Right renal pelvis (tissue), 4 donors: ENCODE measurements at regions not wholly inside any gene's neighbourhood (a gene's known extent, or its start where the extent isn't known, plus 50 kb on each side); places are given as distances from the start of the nearest gene placed in this dataset.

Experiments used
- DNase-seq, 4 donors: peaks; one replicate each; pipeline ENCODE4 v3.0.0-alpha.2; 2013; ENCODE audit warnings: low read depth in 4 of 4, low spot score in 3 of 4, missing footprints in 1 of 4

DNA sequence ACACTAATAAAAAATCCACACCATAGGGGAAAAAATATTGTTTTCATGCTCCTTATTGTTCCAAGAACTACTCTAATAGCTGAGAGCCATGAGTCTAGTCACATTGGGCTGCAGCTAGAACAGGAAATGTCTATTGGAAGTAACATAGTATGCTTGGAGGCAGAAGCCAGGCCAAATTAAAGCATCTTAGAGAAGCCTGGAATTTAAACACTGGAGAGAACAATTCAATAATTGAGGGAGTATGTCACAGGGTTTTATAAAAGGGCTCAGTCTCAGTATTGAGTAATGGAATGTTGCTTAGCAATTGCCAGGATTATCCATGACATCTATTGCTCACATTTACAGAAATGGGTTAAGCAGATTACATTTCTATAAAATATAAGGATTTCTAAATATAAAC lies 471.3 kb downstream of the LMO4 start:
- no peak for DNase-seq

DNA sequence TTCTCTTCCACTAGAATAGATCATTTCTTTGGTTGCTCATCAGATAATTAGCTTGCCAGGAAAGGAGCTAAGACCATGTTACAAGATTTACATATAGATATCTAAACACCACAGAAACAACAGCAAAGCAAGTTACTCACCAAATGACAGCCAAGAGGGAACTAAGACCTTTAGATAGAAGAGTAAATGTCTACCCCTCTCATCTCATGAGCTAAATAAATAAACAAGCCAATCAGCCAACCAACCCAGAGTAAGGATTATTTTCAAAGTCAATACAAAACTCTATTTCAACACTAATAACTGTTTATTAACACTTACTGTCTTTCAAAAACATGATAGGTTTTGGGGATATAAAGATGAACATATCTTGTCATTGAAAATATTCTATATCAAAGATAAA lies 474.7 kb downstream of the LMO4 start:
- DNase-seq: no peak

DNA sequence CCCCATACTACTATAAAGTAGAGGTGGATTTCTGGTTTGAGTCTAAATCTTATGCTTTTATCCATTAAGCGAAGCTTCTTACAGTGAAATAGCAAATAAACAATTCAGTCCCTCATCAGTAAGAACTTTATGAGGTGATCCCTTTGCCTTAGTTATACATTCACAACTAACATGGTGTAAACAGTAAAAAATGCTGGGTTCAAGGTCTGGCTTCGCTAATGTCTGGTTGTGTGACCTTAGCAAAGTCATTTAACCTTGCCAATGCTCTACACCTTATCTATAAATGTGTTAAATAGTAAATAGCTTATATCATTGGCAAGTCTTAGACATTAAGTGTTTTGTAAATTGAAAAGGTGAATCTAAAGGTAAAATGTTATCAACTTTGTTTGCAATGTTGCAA lies 475.4 kb downstream of the LMO4 start:
- DNase-seq: no peak

DNA sequence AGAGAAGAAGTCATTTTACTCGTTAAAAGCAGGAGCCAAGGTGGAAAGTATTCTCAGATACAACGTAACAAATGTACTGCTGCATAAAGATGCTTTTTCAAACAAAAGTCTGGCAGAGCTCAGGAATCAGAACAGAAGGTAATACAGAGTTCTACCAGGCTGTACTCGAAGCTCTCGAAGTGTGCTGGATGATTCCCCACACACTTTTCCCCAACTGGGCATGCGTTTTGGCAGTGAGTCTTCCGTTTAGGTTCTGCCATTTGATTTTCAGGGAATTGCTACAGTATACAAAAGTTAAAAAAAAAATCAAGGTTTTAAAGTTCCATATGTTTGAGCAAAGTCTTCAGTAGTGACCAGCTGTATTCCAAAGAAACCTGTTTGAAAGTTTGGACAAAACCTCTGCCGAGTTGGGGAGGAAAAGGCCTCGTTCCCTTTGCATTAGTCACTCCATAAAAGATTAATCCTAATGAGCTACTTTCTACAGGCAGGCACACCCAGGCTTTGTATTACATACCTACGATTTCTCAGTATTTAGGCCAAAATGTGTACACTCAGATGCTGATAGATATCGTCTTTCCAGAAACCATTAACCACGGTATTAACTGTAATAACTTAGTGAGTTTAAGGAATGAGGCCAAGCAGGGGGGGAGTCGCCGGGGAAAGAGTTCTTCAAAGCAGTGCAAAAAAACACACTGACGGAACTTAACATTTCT lies 477.1 kb downstream of the LMO4 start:
- DNase-seq: peak in 2 of 4 donors; percentile 52 to 63

DNA sequence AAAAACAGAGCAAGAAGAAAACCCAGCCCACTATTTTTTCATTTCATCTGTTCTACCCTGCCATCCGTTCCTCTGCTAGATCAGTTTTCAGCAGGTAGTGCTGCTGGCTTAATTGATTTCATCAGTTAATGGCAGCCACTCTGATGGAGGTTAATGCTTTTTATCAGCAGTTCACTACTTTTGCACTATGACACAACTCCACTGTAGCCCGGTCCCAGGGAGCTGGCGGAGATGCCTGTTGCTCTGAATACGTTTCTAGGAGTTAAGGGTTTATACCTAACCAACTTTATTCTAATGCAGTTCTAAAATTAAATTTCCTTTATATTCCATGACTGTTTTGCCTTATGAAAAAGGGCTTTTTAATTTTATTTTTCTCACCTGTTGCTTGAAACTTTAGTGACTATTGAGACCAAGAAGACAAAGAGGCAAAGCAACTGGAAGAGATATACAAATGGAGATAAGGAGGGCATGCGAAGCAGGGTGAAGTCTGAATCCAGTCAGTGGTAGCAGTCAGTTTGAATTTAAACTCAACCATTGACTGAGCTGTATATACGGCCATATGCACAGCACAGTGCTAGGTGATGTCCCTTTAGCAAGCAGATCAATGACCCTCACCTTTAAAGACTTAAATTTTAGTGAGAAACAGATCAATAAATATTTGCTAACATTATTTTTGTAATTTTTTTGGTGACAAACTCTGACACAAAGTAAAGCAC lies 477.9 kb downstream of the LMO4 start:
- DNase-seq: no peak

DNA sequence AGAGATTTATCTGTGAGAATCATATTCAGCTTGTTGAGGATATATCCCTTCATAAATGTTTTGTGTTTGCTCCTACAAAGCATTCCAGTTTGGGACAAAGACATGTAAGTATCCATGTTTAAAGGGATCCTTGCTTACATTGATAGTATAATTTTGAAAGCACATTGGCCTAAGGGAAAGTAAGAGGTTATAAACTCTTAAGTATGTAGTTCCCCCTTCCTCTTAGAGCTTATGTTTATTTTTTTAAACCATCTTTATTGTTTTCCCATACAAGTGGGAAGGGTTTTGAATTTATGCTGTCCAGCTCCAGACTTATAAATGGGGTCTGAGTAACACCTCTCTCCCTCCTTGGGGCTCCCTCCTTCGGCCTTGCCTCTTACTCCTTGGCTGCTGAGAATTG lies 481.5 kb downstream of the LMO4 start:
- no peak for DNase-seq

DNA sequence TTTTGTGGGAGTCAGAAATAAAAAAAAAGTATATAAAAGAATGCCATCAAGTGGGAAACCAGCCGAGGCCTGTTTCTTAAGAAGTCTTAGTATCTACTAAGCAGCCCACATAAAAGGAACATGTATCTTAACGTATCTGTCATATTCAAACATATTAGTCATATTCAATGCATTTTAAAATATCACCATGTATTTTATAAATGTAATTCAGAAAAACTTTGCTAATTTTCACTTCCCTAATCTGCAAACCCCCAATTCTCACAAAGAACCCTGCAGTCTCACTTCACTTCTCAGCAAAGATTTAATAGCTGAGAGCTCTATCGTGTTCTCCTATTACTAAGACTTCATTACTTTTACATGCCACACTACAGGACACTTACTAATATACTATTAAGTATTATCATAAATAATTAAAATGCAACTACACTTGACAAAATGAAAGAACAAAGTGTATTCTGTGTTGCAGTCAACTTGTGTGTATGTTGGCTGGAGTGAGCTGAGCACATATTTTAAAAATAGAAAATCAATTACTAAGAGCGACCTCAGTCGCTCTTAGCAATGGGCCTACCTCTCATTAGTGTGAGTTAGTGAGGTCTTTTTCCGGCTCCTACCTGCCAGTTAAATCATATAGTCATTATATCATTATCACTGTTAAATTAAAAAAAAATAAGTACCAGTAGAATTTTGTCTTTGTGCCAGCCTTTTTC lies 484.3 kb downstream of the LMO4 start:
- no peak for DNase-seq

DNA sequence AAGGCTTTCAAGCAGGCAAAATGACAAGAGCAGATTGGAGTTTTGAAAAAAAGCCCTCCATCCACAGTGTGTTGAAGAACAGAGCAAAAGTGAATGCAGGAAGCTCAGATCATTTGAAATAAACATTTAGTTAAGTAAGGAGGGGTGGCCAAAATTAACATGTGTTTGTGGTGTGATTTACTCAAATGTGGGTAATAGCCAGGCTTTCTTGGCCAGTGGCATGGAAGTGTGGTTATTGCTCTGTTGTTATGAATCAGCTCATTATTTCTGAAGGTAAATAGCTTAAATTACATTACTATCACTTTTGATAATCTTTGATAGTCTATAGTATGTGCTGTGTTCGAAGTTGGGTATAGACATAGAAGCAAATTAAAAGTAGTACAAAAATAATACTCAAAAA lies 485.9 kb downstream of the LMO4 start:
- DNase-seq: no peak

DNA sequence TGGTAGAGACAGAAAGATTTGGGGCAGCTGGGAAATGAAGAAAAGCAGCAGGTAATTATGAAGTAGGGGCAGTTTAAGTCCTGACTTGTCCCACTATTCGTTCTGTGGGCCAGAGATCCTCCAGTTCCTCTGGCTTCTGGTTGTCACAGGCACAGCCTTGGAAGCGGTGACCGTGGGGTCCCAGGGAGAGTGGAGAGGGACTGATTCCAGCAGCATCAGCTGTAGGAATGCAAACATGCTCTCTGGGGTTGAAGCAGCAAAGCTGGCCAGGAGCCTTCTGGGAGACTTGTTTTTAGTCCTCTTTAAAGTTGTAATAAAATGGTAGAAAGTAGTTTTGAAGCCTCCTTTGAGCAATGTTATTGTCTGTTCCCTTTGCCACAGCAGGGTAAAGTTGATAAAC lies 488.0 kb downstream of the LMO4 start:
- DNase-seq: no peak

DNA sequence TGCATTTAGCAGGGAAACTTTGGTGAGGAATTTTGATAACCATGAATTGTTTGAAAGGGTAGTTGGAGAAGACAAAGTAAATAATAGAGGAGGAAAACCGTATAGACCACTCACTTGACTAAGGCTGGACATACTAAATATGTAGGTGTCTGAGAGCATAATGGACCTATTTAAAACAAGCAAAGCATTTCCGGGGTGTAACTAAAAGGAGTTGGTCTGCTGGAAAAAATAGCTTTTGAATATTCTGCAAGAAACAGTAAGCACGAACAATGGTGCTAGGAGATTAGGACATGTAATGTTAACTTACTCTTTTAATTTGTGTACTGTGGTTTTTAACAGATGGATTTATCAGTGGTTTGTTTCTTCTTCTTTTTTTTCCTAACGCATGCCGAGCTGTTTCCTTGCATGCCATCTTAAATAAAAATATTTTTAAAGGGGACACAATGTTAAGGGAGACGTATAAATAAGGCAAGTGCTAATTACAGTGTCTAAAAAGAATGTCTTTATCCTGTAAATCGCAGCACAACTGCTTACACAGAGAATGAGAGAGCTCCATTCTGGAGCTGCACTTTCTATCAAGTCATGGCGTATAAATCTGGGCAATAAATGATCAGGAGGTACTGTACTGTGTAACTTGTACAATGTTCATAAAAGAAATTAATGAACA lies 492.1 kb downstream of the LMO4 start:
- DNase-seq: no peak

DNA sequence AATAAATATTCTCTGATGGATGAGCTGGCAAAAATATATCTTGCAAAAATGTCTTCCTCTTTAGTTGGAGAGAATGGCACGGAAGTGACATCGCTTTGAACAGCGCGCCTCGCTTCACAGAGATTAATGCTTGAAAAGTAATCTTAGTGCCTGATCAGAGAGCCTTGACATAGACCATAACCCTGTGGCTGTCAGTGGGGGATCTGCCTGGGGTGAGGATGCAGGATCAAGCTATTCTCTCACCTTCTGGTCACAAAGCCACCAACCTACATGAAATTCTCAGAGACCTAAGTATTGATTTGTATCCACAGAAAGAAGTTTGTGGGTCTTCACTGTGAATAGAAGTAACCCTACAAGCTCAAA lies 492.6 kb downstream of the LMO4 start:
- DNase-seq: no peak

DNA sequence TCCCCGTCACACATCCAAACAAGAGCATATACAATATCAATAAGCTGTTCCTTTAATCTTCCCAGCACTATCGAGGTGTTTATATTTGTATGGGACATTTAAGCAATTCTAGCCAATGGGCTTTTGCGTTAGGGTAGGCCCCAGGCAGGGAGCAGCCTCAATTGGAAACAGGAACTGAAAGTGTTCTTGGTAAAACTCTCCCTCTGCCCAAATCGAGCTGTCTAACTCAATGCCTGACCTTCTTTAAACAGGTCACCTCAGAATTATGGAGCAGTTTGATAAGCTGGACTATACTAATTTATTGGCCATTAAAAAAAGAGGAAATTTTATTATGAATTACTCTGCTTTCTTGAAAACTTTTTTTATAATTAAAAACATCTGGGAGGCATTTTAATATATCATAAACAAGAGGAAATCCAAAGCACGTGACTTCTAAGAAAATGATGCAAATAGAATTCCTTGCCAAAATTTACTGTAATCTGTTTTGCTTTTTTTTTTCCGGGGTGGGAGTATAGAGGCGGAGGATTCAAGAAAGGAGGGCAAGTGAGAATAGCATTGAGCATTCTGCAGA lies 498.1 kb downstream of the LMO4 start:
- peak in 1 of 4 donors; percentile 48 for DNase-seq

DNA sequence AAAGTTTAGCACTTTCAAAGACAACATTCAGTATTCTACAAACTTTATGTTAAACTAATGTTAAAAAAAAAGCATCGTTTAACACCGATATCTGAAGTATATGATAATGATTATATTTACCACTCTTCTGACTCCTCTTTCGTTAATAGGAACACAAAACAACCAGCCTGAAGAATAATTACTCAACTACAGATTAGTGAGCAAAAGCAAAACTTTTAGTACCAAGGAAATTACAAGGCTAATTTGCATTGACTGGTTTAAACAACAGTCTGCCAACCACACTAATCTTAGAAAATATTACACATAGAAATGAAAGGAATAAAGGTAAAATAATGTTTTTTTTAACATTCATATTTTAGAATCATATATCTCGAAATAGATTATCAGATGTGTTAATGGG lies 500.7 kb downstream of the LMO4 start:
- no peak for DNase-seq

DNA sequence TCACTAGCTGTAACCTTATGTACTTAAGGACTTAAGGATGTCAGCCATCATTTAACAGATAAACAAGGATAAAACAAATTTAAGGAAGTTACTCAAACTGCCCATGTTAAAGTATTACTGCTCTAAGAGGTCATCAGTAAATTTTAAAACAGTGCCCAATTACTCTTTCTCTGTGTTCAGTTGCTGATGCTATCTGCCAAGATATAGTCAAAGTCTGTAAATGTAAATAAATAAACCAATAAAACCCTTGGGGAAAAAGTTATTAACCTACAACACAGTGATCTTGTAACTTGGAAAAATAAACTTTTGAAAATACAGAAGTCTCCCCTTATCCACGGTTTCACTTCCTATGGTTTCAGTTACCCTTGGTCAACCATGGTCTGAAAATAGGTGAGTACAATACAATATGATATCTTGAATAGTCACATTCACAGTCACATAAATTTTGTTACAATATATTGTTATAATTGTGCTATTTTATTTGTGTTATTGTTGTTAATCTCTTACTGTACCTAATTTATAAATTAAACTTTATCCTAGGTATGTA lies 501.8 kb downstream of the LMO4 start:
- no peak for DNase-seq

DNA sequence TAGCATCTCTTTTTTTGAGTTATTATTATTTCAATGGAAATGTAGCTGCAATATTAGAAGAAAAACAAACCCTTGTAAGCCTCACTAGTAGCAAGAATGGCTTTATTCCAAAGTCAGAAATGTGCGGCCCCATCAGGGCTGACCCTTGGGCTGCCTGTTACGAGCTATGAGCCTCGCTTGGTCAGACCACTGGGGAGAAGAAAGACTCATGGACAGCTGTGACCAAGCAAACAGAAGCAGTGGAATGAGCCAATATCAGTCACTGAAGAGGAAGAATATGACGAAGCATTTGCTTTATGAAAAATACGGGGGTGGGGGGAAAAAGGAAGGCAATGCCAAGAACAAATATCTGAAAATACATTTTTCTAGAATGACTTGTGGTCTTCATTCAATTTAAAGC lies 504.5 kb downstream of the LMO4 start:
- DNase-seq: no peak

DNA sequence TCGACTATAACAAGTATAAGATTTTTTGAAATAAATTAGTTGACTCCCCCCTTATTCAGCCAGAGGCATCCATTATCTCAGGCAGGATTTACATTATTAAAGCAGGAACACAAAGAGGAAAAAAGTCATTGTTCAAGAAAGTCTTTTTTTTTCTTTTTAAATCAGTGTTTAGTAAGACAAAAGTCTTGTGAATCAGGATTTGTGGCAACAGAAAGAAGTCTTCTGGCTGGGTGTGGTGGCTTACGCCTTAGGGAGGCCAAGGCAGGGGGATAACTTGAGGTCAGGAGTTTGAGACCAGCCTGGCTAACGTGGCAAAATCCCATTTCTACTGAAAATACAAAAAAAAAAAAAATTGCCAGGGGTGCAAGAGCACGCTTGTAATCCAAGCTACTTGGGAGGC lies 505.5 kb downstream of the LMO4 start:
- DNase-seq: no peak

DNA sequence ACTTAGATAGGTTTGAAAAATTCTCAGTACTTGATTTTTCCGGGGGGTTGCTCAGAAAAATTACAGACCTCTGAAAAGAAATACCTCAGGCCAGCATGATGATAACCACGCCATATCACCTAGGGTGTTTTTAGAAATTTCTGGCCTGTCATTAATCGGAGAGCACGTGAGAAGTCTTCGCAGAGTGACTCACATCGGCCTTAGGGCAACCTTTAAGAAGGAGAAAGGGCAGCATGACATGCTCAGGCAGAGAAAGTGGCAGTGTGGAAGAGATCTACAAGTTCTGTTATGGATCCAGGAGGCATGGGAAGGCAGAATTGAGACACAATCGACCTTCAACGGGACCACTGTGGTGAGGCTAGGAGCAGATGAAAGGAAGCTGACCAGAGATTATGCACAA lies 506.3 kb downstream of the LMO4 start:
- DNase-seq: no peak

DNA sequence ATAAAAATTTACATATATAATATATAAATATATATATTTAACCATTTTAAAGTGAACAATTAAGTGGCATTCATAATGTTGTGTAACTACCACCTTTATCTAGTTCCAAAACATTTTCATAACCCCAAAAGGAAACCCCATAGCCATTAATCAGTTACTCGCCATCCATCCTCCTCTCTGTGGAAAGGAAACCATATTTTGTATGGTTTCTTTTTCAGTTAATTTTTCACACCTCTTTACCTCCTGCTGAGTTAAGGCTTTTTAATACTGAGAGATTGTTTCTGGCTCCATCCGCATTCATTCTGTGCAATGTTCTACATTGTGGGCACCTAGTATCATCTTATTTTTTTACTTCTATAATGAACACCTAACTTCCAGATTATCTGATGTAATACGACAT lies 512.1 kb downstream of the LMO4 start:
- DNase-seq: no peak

DNA sequence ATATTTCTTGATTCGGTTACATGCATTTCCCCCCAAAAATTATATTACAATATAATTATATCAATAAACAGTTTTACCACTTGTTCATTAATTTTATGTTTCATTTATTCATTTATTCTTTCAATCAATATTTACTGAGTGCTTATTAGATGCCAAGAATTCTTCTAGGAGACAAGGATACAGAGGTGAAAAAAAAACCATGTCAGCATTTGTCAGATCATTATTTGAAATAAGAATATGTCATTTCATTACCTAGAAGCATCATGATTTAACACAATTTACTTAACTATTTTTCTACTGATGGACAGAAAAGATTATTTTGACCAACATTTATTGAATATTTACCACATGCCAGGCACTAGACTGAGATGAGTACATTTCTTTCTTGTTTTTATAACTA lies 512.7 kb downstream of the LMO4 start:
- no peak for DNase-seq

DNA sequence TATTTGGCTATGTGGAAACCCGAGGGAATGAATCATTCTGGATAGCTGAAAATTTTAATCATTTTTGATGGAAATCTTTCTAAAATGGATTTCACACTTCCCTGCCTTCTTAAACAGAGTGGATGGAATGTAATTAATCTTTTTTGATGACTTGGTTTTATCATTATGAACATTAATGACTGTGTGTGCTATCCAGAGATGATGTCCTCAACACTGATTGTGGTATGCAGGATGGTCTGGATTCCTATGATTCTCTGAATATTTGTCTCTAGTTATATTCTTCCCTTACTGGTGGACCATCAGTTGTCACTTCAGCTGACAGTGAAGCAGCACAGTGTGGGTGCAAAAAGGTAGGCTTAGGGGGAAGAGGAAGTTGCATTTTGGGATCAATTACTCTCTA lies 513.5 kb downstream of the LMO4 start:
- no peak for DNase-seq

DNA sequence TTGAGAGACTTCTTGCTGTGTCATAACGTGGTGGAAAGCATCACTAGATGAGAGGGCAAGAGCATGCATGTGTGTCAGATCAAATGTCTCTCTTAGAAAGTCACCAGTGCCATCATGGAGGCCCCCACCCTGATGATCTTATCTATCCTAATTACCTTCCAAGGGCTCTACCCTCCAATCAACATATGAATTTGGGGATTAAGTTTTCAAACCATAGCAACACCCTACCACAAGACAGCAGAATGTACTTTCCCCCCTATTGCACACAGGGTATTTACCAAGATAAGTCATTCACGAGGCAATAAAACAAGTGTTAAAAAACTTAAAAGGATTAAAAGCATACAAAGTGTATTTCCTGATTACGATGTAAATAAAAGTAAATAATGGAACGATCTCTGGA lies 515.6 kb downstream of the LMO4 start:
- DNase-seq: no peak
